Mesothelial cell of epicardium (in vitro differentiated cells): ENCODE measurements at regions not wholly inside any gene's neighbourhood (a gene's known extent, or its start where the extent isn't known, plus 50 kb on each side); places are given as distances from the start of the nearest gene placed in this dataset.

ENCODE experiments used
- DNase-seq, 2 experiments: peaks; one replicate each; pipeline ENCODE4 v3.0.0; 2021; ENCODE audit warnings: low spot score in 2 of 2; ENCODE audit not compliant: unreplicated experiment in 2 of 2
- H3K27ac Mint-ChIP-seq: 2 replicates; pipeline ENCODE4 v1.8.0; 2021; ENCODE audit warnings: mixed read lengths
- H3K27me3 Mint-ChIP-seq: 2 replicates; pipeline ENCODE4 v1.8.0; 2021; ENCODE audit warnings: low read depth, mixed read lengths
- H3K36me3 Mint-ChIP-seq: 2 replicates; pipeline ENCODE4 v1.8.0; 2021; ENCODE audit warnings: mixed read lengths
- H3K4me1 Mint-ChIP-seq: 2 replicates; pipeline ENCODE4 v1.8.0; 2021; ENCODE audit warnings: mixed read lengths
- H3K4me3 Mint-ChIP-seq: 2 replicates; pipeline ENCODE4 v1.8.0; 2021; ENCODE audit warnings: mild to moderate bottlenecking, moderate library complexity, mixed read lengths
- H3K9me3 Mint-ChIP-seq: 2 replicates; pipeline ENCODE4 v1.8.0; 2021; ENCODE audit warnings: mixed read lengths
- CTCF ChIP-seq: fragments of 200-600 bp; sonication (generic); IDR thresholded peaks from one replicate; pipeline ENCODE4 v1.5.0; 2021; ENCODE audit warnings: antibody characterized with exemption; ENCODE audit not compliant: unreplicated experiment

GRCh38 chr13:71278512-71278911 is 588.5 kb downstream of the DACH1 start:
- Mint-ChIP-seq H3K27ac (no peak overlapping the region), H3K36me3 (peaks cover 6% of the 10 kb centered on the region), H3K4me3 (no peak overlapping the region), H3K4me1 (no peaks in the 10 kb centered on the region), H3K27me3 (no peaks in the 10 kb centered on the region), H3K9me3 (peaks cover 16% of the 10 kb centered on the region)
- DNase-seq = no peak
- TF ChIP-seq CTCF = no peak

GRCh38 chr13:71274923-71275608 is 591.9 kb downstream of the DACH1 start:
- peaks cover 10% of the 10 kb centered on the region for H3K9me3 Mint-ChIP-seq
- no peaks in the 10 kb centered on the region for H3K4me1 Mint-ChIP-seq
- no peaks in the 10 kb centered on the region for H3K27me3 Mint-ChIP-seq
- H3K27ac Mint-ChIP-seq = no peak overlapping the region
- no peaks in the 10 kb centered on the region for H3K36me3 Mint-ChIP-seq
- TF ChIP-seq CTCF = no peak
- no peak for DNase-seq
- no peak overlapping the region for H3K4me3 Mint-ChIP-seq

DNA sequence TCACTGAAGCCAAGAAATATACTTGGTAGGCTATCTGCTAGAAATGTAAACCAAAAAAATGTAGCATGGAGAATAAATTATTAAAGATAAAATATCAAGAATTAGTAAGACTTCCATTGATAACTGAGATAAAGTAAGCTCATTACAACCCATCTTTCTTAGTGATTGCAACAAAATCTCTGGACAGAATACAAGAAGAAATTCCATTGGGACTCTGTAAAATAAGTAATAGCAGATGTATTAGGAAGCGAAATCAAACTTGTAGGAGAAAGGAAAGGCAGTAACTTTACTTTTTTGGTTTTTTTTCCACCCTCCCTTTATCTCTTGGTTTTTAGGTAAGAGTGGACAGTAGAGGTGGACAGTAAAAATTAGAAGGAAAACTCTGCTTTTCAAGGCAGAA is 605.7 kb downstream of the DACH1 start:
- Mint-ChIP-seq H3K27me3 (peaks cover 2% of the 10 kb centered on the region), H3K36me3 (no peaks in the 10 kb centered on the region), H3K27ac (no peak overlapping the region), H3K4me1 (no peaks in the 10 kb centered on the region), H3K9me3 (peaks cover 17% of the 10 kb centered on the region), H3K4me3 (no peak overlapping the region)
- TF ChIP-seq CTCF = no peak
- DNase-seq = no peak

GRCh38 chr13:71260246-71260645 is 606.8 kb downstream of the DACH1 start:
- Mint-ChIP-seq H3K27me3 (no peaks in the 10 kb centered on the region), H3K27ac (no peak overlapping the region), H3K4me1 (no peaks in the 10 kb centered on the region), H3K36me3 (no peaks in the 10 kb centered on the region), H3K9me3 (peaks cover 23% of the 10 kb centered on the region), H3K4me3 (no peak overlapping the region)
- DNase-seq = no peak
- no peak for TF ChIP-seq CTCF

DNA sequence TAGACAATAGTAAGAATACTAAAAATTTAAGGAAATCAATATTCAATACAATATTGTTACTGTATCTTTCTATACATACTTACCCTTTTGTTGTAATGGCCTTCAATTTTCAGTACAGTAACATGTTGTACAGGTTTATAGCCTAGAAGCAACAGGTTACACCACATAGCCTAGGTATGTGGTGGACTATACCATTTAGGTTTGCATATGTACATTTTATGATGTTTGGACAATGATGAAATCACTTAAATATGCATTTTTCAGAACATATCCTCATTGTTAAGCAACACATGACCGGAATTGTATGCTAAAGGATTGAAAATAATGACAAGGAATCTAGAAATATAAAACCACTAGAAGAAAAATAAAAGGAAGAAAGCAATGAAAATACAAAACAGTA is 611.4 kb downstream of the DACH1 start:
- Mint-ChIP-seq H3K27ac (no peak overlapping the region), H3K4me3 (no peak overlapping the region), H3K4me1 (peaks cover 6% of the 10 kb centered on the region), H3K27me3 (no peaks in the 10 kb centered on the region), H3K36me3 (no peaks in the 10 kb centered on the region), H3K9me3 (peaks cover 12% of the 10 kb centered on the region)
- no peak for DNase-seq
- TF ChIP-seq CTCF = no peak

DNA sequence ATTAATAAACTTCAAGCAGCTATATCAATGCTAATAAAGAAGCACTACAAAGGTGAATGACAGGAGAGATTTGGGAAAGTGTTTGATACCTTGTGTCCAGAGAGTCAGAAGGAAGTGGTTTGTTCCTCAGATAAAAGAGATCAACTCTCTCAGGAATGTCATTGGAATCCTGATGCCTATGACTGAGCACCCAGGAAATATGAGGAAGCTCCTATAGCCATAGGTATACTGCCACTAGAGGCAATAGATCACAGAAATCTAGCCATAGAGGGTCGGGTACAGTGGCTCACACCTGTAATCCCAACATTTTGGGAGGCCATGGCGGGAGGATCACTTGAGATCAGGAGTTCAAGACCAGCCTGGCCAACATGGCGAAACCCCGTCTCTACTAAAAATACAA is 612.6 kb downstream of the DACH1 start:
- no peaks in the 10 kb centered on the region for H3K27me3 Mint-ChIP-seq
- TF ChIP-seq CTCF = no peak
- DNase-seq = no peak
- no peak overlapping the region for H3K4me3 Mint-ChIP-seq
- no peaks in the 10 kb centered on the region for H3K36me3 Mint-ChIP-seq
- peaks cover 6% of the 10 kb centered on the region for H3K4me1 Mint-ChIP-seq
- H3K27ac Mint-ChIP-seq = no peak overlapping the region
- H3K9me3 Mint-ChIP-seq = peaks cover 12% of the 10 kb centered on the region
